NCI-H2227 treated with DMSO at 0.1 percent for 48 hours (cell line): ENCODE measurements at regions not wholly inside any gene's neighbourhood (a gene's known extent, or its start where the extent isn't known, plus 50 kb on each side); places are given as distances from the start of the nearest gene placed in this dataset.

Source experiments
- DNase-seq: peaks from one replicate; lab custom pipeline; 2025; lab: John Stamatoyannopoulos, UW

DNA sequence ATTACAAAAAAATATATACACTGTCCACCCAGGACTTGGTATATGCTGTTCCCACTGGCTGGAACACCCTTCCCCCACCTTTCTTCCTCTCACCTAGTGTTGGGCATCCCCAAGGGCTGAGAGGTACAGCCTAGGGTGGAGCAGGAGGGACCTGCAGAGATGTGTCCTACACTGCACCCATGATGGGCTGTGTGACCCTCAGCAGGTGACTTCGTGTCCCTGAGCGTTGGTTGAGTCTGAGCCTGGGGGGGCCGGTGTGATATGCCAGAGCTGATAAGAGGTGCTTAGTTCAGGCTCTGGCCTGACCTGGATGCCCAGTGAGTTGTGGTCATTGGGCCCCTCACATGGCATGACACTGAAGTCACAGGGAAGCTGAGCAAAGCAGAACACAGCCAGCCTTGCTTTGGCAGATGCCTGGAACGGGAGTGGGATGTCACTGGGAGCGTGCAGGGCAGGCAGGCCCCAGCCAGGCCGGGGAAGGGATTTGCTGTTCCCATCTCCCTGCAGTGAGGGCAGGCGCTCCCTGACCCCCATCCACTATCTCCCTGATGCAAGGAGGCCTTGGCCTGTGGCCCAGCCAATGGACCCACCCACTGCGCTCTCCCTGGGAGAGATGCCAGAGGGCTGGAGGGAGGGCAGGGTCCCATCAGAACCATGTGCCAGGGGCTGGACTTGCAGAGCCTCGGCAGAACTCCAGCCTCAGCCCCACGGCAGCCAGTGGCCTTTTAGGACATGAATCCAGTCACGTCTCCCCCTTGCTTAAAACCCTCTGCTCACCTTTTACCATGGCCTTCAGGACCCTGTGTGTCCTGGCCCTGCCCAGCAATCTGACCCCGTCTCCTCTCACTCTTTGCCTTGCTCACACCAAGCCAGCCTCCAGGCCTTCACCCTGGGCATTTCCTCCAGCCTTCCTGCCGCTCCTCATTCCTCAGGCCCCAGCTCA lies 138.9 kb downstream of the MN1 start:
- no peak for DNase-seq

DNA sequence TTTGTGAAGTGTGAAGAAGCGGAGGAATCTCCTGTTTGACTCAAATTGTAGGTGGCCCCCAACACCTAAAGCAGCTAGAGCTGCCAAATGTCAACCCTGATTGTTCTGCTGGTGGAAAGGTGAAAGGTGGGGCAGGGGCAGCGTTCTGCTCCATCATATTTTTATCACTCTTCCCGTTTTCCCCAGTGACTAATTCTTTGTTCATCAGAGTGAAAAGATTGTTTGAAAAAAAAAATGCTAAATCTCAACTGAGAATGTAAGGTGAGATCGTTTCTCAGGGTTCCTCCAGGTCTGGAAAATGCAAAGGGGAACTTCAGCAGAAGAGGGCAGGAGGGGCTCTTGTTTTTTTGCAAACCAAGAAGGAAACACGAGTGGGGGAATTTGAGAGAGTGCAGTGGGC lies 137.7 kb downstream of the MN1 start:
- DNase-seq, result no peak

DNA sequence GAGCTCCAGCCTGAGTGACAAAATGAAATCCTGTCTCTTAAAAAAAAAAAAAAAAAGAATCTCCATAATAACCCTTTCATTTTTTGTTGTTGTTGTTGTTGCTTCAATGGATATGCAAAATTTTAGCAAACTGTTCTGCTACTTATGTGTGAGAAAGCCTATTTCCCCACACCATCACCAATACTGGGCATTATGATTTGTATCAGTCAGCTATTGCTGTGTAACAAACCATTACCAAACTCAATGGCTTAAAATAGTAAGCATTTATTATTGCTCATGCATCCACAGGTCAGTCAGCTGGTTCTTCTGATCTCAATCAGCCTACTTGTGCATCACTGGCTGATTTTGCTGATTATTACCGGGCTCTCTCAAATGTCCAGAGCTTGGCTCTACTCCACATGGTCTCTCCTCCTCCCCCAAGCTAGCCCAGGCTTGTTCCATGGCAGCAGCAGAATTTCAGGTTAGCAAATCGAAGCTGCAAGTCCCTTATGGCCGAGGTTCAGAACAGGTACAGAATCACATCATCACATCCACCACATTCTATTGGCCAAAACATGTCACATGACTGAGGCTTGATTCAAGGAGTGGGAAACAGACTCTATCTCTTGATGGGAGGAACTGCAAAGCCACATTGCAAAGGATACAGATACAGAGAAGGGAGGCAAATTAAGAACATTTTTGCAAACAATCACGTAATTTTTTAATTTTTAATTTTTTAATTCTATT lies 135.1 kb downstream of the MN1 start:
- no peak for DNase-seq

DNA sequence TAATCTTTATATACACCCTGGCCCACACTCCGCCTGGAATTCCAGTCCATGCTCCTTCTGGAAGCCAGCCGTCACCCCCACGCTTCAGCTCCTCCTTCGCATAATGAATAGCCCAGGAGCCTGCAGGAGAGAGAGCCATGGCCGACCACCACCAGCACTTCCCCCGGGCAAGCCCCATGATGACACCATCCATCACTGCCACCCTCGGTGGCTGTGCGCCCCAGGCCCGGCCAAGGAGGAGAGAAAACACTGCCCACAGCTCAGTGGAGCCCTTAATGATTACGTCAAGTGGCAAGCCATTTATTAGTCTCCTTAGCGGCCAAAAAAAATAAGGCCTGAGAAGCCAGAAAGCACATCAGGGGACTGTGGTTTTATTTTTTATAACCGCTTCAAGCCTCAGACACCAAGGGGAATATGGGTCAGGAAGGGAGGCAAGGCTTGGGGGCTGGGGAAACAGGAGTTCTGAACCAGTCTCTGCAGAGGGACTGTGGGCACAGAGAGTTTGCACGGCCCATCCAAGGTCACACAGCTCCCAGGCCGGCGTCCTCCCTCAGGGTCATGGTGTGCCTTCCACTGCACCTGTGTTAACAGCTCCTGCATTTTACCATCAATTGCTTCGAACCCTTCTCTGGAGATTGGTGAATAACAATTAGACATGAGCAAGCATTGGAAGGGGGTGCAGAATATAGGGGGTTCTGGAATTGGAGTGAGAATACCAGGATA lies 134.3 kb downstream of the MN1 start:
- DNase-seq, result no peak

DNA sequence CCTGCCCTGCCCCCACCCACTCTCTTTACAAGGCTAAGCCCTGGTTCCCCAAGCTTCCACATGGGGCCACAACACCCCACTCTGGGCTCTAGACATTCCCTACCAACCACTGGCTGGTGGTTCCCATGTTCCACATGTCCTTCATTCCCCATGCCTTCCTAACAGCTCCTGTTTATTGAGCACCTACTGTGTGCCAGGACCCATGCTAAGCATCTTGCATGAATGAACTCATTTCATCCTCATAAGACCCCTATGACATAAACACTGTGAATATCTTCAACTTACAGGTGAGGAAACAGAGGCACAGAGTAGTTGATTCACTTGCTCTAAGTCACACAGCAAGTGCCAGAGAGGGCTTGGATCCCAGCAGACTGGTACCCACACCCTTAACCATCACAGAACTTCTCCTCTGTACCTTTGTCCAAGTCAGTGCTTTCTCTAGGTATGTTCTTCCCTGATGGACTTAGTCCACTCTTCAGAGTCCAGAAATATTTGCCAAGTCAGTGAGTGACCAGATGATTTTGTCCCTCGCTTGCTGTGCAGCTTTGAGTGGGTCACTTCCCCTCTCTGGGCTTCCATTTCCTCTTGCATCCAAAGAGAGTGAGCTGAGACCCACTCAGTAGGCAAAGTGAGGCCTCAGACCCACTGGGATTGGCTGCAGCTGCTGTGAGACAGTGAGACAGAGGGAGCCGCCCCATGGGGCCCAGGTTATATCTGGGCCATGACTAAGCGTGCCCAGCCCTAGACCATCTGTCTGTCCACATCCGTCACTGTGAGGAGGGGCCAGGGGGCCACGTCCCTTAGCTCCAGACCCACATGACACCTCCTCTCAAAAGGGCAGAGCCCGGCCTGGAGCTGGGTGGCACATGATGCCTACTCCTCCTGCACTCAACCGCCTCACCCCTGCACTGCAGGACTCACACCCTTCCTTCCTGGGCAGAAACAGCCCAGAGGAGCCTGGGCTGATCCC lies 132.4 kb downstream of the MN1 start:
- no peak for DNase-seq

DNA sequence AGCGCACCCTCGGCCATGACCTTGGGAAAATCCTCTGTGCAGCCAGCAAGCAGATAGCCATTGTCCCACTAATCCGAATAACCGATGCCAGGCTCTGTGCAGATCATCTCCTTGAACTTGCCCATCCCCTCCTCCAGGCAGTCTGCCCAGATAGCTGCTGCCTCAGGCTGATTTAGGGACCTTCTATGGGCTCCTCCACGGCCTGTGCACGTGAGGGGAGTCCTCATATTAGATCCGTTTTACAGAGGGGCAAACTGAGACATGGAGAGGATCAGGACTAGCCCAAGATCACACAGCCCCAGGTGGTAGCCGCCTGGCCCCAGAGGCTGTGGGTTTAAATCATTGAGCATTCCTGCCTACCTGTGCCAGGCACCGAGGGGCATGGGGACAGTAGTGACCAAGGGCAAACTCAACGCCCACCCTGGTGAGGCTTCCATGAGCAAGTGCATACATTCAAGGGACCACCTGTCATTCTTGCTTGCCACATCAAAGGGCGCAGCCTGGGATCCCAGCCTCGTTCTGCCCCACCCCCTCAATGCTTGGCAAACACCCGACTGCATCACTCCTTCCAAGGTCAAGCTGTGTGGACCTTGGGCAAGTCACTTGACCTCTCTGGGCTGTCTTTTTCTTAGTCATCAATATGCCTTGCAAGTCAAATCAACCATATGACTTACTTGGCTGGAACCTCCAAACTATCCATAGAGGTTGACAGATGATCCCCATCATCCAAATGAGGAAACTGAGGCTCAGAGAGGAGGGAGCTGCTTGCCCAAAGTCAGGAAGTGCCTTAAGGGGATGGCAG lies 131.6 kb downstream of the MN1 start:
- no peak for DNase-seq

DNA sequence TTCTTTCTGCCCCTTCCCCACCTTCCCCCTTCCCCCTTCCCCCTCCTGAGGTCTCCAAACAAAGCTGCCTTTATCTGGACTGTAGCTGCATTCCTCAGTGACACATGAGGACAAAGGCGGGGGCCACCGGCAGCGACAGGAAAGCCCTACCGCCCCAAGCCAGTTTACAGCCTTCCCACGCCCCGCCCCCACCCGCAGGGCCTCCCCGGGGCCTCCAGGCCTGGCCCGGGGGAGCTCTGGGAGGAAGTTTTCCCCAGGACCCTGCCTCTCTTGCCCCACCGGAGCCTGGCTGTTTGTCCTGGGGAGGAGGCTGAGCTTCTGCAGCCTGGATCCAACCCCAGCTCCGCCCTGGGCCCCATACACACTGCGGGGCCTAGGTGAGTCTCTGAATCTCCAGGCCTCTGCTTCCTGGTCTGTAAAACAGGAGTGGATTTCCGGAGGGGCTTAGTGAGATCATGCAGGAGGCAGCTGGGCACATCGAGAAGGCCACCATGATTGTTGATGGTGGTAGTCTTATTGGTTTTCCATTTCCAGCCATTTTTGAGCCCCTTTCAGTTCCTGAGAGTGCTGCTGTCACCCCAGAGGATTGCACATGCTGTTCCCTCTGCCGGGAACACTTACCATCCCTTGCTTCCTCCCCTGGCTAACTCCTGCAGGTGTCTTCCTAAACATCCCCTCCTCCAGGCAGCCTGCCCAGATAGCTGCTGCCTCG lies 130.7 kb downstream of the MN1 start:
- no peak for DNase-seq

DNA sequence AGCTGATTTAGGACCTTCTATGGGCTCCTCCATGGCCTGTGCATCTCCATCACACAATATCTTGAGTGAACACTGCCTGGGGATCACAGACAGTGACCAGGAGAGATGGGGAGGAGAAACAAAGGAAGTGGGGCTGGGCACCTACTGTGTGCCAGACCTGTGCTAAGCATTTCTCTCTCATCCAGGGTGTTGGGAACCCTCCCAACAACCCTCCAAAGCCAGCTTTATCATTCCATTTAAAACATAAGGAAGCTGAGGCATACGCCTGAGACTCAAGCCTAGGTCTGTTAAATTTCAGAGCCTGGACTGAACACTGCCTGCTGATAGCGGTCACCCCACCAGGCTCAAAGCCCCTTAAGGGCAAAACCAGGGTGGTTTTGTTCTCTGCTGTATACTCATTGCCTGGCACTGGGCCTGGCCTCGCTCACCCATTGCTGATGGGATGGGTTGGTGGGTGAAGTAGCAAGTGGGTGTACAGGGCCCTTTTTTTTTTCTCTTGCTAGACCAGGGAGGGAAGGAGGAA lies 130.1 kb downstream of the MN1 start:
- no peak for DNase-seq

DNA sequence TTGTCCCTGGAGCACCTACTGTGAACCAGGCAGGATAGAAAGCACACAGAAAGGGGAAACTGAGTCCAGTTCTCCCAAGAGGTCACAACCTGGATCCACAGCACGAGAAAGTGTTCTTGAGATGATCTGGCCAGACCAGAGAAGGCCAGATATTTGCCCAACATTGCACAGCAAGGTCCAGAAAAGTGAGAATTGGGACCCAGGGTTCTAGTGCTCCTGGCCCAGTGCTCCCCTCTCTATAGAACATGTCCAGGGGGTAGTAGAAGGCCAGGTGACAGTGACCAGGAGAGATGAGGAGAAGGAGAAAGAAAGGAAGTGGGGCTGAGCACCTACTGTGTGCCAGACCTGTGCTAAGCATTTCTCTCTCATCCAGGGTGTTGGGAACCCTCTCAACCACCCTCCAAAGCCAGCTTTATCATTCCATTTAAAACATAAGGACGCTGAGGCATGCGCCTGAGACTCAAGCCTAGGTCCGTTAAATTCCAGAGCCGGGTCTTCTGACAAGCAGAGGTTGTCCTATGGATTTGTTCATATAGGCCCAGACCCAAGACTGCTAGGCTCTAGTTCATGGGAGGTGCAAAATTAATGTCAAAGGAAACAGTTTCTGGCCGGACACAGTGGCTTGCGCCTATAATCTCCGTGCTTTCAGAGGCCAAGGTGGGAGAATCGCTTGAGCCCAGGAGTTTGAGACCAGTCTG lies 128.7 kb downstream of the MN1 start:
- no peak for DNase-seq

DNA sequence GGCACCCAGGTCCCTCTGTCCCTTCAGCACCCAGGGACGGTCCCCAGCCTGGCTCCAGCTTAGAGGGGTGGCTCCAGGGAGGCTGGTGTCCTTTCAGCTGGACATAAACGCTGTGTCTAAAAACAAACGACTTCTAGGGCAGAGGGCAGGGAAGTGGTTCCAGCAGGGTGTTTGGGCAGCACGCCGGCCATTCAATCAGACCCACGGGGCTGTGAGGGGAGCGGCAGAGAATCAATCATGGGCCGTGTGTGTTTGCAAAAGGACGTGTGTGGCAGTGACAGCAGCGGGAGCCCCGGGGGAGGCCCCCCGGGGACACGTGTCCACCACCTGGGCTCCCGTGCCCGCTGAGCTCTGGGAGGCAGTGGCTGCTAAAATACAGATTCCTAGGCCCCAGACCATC lies 127.7 kb downstream of the MN1 start:
- no peak for DNase-seq

DNA sequence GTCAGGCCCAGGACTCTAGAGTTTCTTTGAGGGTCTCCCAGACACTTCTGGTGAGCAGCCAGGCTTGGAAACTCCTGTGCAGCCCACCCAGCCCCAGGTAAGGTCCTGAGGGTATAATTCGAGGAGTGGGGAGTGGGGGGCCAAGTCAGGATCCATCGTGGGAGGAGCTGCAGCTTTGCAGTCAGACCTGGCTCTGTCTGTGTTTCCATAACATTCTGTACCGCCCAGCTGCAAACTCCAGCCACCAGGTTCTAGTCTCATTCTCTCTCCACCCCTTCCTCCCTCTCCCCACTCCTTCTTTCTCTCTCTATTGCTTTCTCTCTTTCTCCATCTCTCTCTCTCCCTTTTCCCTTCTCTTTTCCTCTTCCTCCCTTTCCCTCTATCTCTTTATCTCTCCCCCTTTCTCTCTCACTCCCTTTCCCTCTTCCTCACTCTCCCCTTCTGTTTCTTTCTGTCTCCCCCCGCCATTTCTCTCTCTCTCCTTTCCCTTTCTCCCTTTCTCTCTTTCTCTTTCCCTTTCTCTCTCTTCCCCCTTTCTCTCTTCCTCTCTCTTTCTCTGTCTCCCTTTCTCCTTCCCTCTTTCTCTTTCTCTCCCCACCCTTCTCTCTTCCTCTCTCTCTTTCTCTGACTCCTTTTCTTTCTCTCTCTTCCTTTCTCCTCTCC lies 127.2 kb downstream of the MN1 start:
- no peak for DNase-seq

DNA sequence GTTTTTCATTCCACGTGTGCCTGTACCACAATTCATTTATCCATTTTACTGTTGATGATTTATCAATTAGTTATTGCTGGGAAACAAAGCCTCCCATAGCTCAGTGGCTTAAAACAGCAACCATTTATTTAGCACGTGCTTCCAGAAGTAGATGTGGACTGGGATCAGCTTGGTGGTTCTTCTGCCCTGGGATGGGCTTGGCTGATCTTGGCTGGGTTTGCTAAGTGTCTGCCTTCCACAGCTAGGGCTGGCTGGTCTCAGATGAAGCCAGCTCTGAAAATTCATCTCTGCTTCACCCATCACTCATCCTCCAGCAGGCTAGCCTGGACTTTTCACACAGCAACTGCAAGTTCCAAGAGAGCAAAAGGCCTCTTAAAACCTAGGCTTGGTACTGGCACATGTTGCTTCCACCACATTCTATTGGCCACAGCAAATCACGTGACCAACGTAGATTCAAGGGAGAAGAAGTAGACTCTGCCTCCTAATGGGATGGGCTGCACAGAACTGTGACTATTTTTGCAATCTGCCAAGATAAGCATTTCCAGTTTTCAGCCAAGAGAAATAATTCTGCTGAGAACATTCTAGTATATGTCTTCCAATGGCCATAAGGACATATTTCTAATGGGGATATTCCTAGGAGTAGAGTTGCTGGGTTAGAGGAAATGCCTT lies 124.9 kb downstream of the MN1 start:
- DNase-seq, result no peak

DNA sequence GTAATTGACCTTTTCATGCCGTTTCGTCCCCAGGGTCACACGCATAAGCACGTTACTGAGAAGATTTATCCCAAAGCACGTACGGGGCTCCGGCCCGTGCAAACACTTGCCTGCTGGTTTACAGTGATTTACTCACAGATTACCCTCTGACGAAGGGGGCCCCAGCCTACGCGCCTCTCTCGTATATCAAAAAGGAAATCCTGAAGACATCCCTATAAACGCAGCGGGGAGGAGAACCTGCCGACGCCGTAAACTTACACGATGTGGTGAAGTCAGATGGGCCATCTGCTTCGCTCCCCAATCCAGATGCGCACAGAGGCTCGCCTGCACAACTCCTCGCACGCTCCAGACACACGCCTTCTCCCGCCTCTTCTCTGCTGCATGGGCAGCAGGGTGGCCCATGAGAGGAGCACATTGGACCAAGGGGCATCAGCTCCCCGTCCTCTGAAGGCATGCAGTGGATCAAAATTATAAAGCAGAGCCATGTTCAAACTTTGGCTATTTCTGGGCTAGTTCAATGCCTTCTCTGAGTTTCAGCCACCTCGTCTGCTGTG lies 123.6 kb downstream of the MN1 start:
- no peak for DNase-seq

DNA sequence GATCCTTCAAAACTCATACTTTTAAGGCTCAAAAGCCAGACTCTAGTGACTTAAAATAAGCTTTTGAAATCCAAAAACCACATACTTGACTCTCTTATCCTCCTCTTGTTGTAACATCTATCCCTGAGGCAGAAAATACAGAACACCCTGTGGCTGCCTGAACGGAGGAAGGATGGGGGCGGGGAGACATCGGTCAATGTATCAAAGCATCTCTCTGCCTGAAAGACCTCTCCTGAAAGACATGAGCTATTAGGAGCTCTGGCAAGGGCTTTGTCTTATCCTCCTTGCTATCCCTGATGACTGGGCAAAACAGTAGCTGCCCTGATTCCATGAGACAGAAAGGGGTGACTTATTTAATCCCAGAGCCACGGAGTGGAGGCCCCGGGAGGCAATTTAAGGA lies 122.4 kb downstream of the MN1 start:
- no peak for DNase-seq

DNA sequence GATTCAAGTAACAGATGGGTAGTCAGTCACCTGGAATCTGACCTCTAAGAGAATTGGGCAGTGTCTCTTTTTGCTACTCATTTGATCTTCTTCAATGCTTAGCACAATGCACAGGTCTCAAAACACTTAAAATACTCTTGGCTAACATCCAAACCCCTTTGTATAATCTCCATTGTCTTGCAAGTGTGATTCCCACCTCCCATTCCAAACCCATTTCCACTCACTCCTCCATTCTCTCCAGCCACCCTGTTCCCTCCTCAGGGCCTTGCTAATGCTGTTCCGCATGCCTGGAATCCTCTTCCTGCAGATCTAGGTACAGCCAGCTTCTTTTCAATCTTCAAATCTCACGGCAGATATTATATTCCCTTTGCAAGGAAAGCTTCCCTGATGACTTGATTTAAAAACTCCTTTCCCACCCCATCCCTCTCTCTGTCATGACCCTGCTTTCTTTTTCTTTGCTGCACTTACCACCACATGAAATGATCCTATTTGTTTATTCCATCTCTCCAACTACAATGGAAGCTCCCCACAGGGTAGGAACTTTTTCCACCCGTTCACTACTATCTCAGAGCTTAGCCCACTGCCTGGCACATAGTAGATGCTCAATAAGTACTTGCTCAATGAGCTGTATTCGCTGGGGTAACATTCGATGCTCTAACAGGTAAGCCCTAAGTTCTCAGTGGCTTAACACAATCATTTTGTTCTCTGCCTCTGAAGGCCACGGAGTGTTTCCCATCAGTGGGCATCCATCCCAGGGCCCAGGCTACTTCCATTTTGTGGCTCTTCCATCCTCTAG lies 121.7 kb downstream of the MN1 start:
- DNase-seq, result no peak

DNA sequence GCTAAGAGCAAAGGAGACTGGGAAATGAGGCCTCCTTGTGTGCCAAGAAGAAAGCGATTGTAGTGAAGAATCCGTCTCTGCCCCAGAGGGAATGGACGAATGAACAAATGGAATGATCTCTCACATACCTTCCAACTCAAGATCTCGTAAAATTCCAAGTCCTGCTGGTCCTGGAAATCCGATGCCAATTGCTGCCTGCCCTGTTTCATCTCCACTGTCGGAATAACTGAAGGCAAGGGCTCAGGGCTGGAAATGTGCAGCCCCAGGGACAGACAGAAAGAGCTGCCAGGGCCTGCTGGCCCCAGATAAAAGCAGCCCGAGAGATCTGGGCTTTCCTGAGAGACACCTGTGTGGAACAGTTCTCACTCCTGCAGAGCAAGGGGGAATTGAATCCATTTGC lies 120.9 kb downstream of the MN1 start:
- DNase-seq, result no peak

DNA sequence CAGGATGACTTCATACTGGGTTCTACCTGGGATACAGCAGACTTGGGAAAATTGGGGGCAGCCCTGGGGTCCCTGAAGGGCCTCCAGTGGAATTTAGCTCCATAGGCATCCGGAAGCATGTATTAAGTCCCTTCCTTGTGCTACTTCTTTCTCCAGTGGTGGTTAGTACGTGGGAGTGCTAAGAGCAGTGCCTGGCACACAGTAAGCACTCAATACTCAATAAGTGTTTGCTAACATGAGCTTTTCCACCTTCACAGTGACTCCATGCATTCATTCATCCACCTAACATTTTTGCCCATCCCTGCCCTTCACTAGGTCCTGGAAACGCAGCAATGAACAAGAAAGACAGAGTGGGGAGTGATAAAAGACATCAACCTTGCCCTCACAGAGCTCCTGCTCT lies 120.5 kb downstream of the MN1 start:
- no peak for DNase-seq
